NOMO-1 treated with dmso at 0.1 percent for 144 hours (cell line): ENCODE measurements at regions not wholly inside any gene's neighbourhood (a gene's known extent, or its start where the extent isn't known, plus 50 kb on each side); places are given as distances from the start of the nearest gene placed in this dataset.

Experiments used
- DNase-seq: peaks from one replicate; lab custom pipeline; 2025; ENCODE audit not compliant: unreplicated experiment; lab: John Stamatoyannopoulos, UW

DNA sequence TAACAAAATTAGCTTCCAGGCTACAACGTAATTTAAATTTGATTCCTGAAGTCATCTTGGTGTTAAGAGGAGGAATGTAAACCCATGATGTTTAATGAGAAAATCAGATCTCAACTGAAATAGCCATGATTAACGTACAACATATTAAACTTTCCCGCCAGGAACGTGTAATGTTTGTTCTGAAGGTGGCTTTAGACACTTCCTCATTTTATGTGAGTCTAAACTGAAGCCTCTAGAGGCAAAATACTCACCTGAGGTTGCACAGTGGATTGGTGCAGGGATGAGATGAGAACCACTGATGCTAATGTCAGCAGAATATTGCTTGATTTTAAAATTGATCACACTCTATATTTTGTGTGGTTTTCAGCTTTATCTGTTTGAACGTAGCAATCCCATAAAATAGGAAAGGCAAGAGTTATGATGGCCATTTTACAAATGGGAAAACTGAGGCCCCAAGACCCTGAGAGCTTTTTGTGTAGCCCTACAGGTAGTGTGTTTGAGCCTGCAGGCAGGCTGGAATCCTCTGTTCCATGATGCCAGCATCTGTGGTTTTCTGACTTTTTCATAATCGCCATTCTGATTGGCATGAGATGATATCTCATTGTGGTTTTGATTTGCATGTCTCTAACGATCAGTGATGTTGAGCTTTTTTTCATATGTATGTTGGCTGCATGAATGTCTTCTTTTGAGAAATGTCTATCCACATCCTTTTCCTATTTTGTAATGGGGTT, 243.7 kb upstream of the BMPER start:
- no peak for DNase-seq

DNA sequence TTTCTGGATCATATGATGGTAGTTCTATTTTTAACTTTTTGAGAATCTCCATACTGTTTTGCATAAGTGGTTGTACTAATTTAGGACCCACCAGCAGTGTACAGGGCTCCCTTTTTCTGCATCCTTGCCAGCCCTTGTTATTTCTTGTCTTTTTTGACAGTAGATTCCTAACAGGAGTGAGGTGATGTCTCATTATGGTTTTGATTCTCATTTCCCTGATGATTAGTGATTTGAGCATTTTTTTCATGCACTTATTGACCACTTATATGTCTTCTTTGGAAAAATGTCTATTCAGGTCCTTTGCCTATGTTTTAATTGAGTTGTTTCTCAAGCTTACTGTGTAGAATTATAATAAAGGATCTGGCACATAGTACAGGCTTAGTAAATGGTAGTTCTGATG, 238.8 kb upstream of the BMPER start:
- no peak for DNase-seq

DNA sequence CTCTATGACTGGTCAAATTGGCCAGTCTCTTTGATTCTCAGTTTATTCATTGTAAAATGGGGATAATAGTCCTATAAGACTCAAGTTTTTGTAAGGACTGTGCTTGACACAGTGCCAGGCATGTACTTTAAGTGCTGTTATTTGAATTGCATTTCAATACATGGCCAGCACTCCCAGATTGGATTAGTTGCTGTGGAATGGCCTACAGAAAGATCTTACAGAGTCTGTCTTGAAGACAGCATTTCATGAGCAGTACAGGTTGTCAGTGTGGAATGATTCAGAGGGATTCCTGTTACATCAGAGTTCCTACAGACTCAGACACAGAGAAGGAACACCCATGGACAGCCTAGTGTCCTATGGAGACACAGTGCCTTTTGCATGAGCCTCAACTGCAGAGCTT, 238.1 kb upstream of the BMPER start:
- no peak for DNase-seq

DNA sequence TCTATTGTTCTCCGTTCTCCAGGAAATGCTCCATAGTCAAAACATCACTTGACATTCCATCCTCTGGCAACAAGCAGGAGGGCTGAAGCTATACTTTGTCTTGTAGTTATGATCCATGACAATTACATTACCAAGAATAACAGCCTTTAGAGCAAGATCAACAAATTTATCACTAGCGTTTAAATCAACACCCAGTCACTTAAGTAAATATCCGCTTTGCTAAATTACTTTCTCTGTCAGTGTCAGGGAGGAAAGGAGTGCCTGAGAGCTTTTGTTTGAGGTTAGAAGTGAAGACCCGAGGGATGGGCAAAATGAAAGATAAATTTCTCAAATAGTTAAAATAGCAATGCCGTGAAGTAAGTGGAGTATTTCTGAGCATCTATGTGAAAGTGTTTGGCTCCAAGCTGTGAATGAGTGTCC, 236.1 kb upstream of the BMPER start:
- DNase-seq, result no peak

DNA sequence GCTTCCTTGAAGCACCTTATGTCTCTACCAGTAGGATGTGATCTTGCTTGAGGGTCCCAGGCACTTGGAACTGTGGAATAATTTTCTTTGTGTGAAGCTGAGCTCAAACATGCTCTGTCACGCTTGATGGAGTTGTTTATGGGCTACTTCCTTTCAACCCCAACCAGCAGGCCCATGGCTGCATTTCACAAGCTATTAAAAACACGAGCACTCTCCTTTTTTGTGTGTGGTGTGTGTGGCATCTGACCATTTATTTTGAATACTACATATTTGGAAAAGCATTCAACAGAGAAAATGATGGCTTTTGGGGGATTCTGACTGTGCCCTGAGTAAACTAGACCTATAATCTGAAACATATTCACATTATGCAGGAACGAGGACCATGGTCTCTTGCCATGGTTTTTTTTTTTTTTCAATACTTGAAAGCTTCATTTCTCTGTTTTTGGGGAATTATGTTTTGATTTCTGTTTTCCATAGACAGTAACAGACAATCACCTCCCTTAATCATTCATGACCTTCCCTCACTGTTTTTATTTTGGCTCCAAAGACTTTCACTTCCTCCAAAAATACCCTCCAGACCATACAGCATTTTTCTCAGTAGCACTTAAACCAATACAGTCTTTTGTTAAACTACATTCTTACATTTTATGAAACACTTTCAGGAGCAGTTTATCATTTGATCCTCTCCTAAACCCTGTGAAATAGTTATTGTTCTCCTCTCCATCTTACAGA, 233.6 kb upstream of the BMPER start:
- no peak for DNase-seq

DNA sequence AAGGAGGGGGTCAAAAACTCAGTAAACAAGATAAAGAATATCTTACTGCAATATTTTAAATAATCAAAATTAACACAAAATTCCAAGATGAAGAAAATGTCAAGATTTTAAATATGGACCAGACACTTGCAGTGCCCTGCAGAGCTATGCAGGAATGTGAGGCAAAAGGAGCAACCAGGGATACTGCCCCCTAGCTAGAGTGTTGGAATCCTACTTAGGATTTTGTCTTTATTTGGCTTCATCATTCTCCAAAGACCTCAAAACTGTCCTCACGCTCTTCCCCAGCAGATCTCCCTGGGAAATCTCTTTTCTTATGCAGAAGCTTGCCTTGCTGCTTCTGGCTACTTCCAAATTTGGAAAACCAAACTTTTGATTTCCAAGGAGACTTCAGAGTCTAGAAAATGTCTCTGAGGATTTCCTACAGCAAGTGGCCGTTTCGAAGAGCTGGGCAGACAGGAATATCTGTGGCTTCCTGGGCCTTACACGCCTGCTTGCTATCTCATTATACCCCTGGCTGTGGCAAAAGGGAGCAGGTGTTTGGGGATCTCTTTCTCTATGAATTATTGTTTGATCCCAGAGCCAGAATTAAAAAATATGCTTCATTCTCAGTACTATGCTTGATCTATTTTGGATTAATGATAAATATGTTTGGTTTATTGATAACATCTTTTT, 232.2 kb upstream of the BMPER start:
- DNase-seq, result no peak

DNA sequence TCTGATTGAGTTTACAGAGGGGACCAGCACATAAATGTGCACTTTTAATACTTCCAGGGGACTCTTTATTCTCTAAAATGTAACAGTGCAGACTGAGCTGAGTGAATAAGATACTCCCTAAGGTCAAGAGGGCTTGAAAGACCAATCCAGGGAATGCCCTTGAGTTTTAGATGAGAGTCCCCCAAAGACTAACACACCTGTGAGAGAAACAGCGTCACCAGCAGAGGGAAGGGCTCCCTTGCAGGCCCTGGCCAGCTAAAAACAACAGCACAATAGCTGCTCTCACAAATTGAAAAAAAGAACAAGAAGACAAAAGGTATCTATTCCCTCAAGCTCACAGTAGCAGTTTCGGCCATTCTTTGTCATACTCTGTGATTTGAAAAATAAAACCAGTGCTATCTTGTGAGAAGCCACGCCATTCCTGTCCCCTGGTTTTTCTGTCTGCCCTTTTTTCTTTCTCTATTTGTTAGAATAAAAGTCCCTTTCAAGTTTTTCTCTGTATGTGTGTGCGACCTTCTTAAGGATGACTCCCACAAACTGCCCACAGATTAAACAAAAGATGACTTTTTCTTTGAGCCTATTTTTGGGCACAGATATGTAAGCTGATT, 230.4 kb upstream of the BMPER start:
- DNase-seq, result no peak

DNA sequence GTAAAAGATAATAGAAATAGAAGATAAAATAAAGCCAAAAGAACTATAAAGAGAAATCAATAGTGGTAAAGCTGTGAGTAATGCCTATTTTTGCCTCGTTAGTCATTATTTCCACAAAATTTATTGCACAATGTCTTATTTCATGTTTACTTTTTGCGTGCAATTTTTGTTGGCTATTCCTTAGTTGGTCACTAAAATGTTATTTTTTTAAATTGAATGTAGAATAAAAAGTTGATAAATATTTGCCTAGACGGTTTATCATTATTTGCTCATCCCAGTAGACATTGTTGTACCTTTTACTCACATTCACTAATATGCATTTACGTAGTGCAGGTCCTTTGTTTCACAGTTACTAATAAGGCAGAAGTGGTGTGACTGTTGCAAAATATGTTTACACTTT, 227.8 kb upstream of the BMPER start:
- DNase-seq, result no peak

DNA sequence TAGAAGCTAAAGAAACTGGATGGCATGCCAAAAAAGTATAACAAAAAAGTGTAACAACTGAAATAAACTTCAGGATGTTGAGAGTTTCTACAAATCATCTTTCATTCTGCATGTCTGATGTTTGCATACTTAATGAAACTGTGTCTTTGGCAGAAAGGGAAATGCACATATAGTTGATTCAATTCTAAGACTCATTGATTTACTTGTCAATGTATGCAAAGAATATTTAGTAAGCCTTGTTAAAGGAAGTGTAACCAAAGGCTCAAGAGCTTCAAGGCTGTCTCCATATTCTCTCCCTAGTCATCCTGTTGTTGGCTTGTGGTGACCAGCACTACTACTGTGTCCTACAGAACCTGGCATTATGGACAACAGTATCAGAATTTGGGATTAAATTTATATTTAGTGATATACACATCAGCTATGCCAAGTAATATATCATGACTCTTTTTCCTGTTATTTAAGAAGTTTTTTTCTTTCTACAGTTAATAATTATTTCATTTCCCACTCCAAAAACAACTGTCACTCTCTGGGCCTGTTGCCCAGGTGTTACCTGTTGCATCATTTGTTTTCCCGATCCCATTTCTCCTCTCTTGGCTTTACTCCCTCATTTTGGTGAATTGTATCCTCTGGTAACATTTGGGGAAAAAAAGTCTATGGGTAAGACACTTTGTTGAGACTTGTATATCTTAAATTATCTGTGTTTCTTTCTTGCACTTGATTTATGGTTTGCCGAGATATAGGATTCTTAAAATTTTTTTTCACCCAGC, 226.6 kb upstream of the BMPER start:
- DNase-seq, result no peak

DNA sequence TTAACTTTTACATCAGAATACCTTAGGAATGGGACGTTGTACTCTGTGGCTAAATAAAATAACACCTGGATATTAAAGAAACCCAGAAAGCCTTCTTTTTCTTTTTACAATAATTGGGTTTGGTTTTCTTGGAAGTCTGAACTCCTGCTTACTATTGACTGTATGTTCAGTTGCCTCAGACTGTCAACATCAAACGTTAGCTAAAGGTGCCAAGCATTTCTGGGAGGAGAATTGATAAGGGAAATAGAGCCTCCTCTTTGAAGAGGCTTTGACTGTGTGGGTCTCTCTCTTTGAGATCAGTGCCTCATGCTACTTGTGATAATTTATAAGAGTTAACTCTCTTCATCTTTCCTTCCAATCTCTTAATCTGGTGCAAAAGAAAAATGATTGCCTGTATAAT, 224.7 kb upstream of the BMPER start:
- DNase-seq, result no peak

DNA sequence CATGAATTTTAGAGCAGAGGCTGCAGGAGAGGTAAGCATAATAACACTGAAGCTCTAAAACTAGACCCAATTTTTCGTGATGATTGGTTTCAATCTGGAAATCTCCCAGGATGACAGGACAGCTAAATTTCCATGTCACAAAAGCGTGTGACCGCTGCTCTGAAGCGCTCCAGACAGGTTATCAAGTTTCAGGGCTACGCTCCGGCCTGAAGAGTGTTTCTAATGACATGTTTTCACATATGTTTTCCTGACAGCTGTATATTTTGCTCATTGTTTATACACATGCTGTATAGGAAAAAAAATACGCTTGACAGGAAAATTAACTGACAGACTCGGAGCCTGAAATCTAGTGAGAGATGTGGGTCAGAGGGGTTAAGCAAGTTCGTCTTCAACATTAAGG, 219.8 kb upstream of the BMPER start:
- no peak for DNase-seq

DNA sequence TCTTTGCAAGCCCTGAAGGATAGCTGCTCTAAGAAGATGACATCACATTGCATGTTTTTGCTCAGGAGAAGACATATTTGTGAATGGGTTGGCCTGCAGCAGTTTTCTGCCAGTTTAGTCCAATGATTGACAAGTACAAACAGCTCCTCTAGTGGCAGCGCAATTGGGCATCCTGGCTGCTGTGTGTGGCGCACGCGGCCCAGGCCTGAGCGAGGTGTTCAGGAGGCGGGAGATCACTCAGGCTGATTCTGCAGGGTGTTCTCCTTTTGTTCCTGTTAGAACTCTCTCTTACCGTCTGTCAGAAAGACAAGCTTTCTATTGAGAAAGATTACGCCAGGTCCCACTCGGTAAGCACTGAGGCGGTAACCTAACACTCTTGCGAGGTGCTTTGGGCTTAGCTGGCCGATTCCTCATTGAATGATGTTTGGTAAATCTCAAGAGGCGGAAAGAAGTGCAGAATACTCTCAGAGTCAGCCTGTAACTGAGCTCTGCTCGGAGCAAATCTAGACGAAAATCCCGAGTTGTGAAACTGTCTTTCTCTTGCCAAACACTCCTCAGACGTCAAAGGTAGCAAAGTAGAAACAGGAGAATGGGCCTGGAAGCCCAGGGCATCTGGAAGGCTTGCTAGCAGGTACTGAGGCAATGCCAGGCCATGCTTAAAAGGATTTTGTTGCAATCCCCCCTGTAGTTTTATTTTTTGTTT, 219.2 kb upstream of the BMPER start:
- no peak for DNase-seq

DNA sequence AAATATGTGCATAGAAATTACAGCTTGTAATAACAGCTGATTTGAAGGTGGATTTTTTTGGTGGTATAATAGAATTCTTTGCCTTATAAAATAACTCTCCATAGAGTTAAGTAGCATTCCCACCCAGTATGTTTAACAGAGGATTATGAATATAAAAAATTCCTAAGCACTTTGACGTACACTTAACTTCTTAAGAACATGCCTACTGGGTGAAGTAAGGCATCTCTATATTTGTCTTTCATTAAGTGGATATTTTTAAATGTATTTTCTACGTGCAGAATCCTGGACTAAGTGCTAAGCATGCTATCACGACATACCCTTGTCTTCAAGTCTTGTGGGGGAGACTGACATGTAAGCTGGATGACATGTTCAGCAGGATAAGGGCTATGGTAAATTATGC, 217.7 kb upstream of the BMPER start:
- DNase-seq, result no peak

DNA sequence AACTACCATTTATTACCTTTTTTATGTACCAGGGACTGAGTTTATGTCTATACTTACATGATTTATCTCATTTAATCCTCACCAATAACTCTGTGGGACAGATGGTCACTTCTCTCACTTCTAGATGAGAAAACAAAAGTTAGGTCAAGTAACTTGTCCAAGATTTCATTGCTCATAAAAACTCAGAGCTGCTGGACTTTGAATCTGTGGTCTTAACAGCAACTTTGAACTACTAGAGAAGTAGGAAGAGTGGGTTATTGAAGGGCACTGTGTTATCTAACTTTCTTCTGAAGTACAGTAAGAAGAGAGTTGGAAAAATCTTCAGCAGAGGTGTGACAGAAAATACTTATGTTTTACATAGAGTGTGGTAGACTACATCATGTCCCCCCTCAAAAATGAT, 214.2 kb upstream of the BMPER start:
- DNase-seq, result no peak

DNA sequence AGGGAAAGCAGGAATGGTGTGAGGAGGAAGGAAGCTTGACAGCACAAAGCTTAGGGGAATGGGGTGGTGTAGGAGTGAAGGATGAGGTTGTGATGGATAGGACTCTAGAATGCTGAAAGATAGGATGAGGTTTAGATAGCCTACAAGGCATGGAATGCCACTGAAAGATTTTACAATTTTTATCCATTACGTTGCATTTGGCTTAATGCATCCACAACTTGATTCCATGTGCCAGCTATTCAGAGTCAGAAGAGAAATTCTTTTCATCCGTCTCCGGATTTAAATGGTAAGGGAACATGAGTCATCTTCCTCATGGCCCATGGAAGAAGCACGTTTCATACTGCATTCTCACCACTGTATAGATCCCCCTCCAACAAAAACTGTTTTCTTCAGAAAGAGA, 212.4 kb upstream of the BMPER start:
- DNase-seq, result no peak

DNA sequence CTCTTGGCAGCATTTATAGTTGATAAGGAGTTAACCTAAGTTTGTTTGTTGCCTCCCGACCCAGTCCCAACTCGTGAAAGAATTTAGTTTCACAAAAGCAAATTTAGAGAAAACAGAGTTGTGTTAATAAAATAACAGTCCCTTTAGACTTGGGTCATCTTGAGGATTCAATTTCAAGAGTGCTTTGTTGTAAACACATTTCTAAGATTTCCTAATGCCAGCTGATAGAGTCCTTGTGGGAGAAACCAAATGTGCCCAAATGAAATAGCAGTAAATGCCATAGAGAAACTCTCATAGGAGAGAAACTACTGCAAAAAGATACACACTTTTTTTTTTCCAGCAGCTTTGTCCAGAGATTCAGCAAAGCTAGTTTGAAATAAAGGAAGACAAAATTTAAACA, 211.3 kb upstream of the BMPER start:
- no peak for DNase-seq

DNA sequence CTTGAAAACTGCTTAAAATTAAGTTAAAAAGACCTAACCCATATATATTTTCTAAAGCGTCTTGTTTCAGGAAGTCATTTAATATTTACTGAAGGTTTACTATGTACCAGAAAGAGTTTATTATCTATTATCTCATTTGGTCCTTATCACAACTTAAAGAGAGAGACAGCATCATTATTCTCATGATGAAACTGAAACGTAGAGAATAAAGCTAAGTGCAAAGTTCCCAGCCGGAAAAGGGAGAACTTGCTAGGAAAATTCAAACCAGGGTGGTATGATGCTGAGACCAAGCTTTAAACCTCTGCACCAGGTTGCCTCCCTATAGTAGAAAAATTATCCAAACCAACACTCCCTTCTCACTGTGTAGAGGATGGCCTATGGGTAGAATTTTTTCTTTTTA, 207.7 kb upstream of the BMPER start:
- DNase-seq, result no peak

DNA sequence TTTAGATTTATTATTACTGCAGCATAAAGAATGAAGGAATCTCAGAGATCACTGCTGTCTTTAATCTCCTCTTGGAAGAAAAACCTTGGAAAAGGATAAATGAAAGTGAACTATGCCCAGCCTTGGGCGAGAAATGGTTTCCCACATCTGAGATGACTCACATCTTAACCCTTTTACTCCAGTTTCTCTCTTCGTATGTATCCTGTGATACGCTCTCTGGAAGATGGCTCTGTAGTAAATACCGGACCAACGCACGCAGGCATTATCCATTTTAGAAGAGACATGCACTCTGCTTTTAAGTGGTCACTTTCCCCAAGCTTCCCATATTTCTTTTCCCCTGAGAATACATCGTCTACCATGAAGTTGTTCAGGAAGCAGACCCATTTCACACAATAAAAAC, 207.3 kb upstream of the BMPER start:
- DNase-seq, result no peak

DNA sequence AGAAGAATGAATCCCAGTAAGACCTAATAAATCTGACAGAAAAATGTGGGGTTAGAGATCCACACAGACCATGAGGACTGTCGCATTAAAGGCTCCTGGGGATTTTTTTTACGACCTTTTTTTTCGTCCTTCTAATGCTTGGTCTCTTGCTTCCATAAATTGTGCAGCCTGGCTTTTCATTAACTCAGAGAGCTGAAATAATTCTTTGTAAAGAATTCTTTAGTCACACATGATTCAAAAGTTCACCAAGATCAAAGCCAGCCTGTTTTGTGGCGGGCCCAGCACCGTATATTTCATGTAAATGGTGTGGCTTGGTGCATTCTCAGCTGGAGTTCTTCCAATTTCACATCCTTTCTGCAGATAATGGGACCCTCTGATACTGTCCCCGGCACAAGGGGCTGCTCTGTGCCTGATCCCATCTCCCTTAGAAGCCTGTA, 206.6 kb upstream of the BMPER start:
- no peak for DNase-seq
